Medulla oblongata (tissue), 1 donor: ENCODE measurements at regions not wholly inside any gene's neighbourhood (a gene's known extent, or its start where the extent isn't known, plus 50 kb on each side); places are given as distances from the start of the nearest gene placed in this dataset.
"Not testable (repeated sequence)": the region's sequence is repeated elsewhere in the genome, so short reads cannot be mapped to it uniquely, and the experiment has no call there.

Source experiments
- DNase-seq: peaks from one replicate; pipeline ENCODE4 v3.0.0-alpha.2; 2015; ENCODE audit errors: extremely low spot score

GRCh38 chr2:160726046-160726445 is 232.4 kb upstream of the RBMS1 start:
- no peak for DNase-seq

- no peak for DNase-seq
These were observed 236.8 kb upstream of the RBMS1 start for GRCh38 chr2:160730296-160730995.

- no peak for DNase-seq
These were observed 237.8 kb upstream of the RBMS1 start for GRCh38 chr2:160731415-160731814.

- no peak for DNase-seq
These were observed 238.2 kb upstream of the RBMS1 start for GRCh38 chr2:160731856-160732255.

GRCh38 chr2:160735696-160736095 is 242.1 kb upstream of the RBMS1 start:
- DNase-seq: no peak

GRCh38 chr2:160736148-160737028 is 242.8 kb upstream of the RBMS1 start:
- no peak for DNase-seq

GRCh38 chr2:160737247-160737646 is 243.6 kb upstream of the RBMS1 start:
- DNase-seq: no peak

- DNase-seq: no peak
These were observed 247.7 kb upstream of the RBMS1 start for GRCh38 chr2:160741271-160741670.

GRCh38 chr2:160741815-160742214 is 248.2 kb upstream of the RBMS1 start:
- no peak for DNase-seq

GRCh38 chr2:160742667-160743066 is 249.1 kb upstream of the RBMS1 start:
- DNase-seq: no peak

GRCh38 chr2:160747501-160748170 is 254.0 kb upstream of the RBMS1 start:
- DNase-seq: no peak

- no peak for DNase-seq
These were observed 257.4 kb upstream of the RBMS1 start for GRCh38 chr2:160751021-160751420.

GRCh38 chr2:160752475-160753330 is 259.1 kb upstream of the RBMS1 start:
- DNase-seq: no peak

- no peak for DNase-seq
These were observed 259.7 kb upstream of the RBMS1 start for GRCh38 chr2:160753331-160753654.

- no peak for DNase-seq
These were observed 260.4 kb upstream of the RBMS1 start for GRCh38 chr2:160753960-160754359.

- DNase-seq: no peak
These were observed 262.9 kb upstream of the RBMS1 start for GRCh38 chr2:160756481-160756880.

- DNase-seq: not testable (repeated sequence)
These were observed 269.0 kb upstream of the RBMS1 start for GRCh38 chr2:160762493-160763128.

- DNase-seq: no peak
These were observed 289.9 kb upstream of the RBMS1 start for GRCh38 chr2:160783474-160783873.

- DNase-seq: no peak
These were observed 290.4 kb upstream of the RBMS1 start for GRCh38 chr2:160784034-160784433.

- no peak for DNase-seq
These were observed 297.1 kb upstream of the RBMS1 start for GRCh38 chr2:160790738-160791137.

- DNase-seq: no peak
These were observed 298.3 kb upstream of the RBMS1 start for GRCh38 chr2:160791884-160792283.
